ENCODE measurements at regions not wholly inside any gene's neighbourhood (a gene's known extent, or its start where the extent isn't known, plus 50 kb on each side); places are given as distances from the start of the nearest gene placed in this dataset.

GRCh38 chr10:88082806-88083596 is 219.6 kb downstream of the PTEN start (continued):
- TF ChIP-seq ETV6 (conservative IDR thresholded peaks at IDR 0.05 in 1 of 2, IDR thresholded peaks at IDR 0.05 in 1 of 2; ENCODE audit: borderline replicate concordance in 1 of 2, low read depth in 1 of 2) (no peak), TCF12 (IDR thresholded peaks at IDR 0.05; ENCODE audit: low read depth, low read length) (peak; percentile 75), IKZF2 (IDR thresholded peaks at IDR 0.05) (peak in 1 of 2 experiments; percentile 20; a peak in 1 of 4 replicates), BACH1 (IDR thresholded peaks at IDR 0.05; ENCODE audit: borderline replicate concordance) (no peak), IRF5 (IDR thresholded peaks at IDR 0.05; ENCODE audit: borderline replicate concordance) (no peak), FOXK2 (IDR thresholded peaks at IDR 0.05) (no peak), CREM (IDR thresholded peaks at IDR 0.05; ENCODE audit: low read depth) (no peak), BHLHE40 (IDR thresholded peaks at IDR 0.05; ENCODE audit: borderline replicate concordance in 1 of 2, low read depth in 2 of 2, low read length in 1 of 2) (peak in 1 of 2 experiments; percentile 14; a peak in 2 of 4 replicates), SP1 (IDR thresholded peaks at IDR 0.05; ENCODE audit: low read depth, low read length) (no peak), ZNF622 (IDR thresholded peaks at IDR 0.05) (no peak), ZNF687 (IDR thresholded peaks at IDR 0.05) (no peak), POLR2AphosphoS2 (IDR thresholded peaks at IDR 0.05; ENCODE audit: low read depth, low read length) (no peak), FOS (IDR thresholded peaks at IDR 0.05; ENCODE audit: borderline replicate concordance, extremely low read depth, insufficient read length) (no peak), ELK1 (IDR thresholded peaks at IDR 0.05; ENCODE audit: low read depth, low read length) (peak; percentile 77), ZZZ3 (IDR thresholded peaks at IDR 0.05; ENCODE audit: control insufficient read depth, insufficient read length, low read depth) (no peak), CHD1 (IDR thresholded peaks at IDR 0.05; ENCODE audit: low read depth, low read length) (no peak), ZBTB33 (IDR thresholded peaks at IDR 0.05) (no peak), RELA (IDR thresholded peaks at IDR 0.05; ENCODE audit: borderline replicate concordance, partially characterized antibody) (no peak), MEF2B (IDR thresholded peaks at IDR 0.05; ENCODE audit: partially characterized antibody, poor library complexity, severe bottlenecking) (no peak), ZSCAN29 (IDR thresholded peaks at IDR 0.05) (no peak), SUZ12 (IDR thresholded peaks at IDR 0.05; ENCODE audit: unreplicated experiment) (no peak)

Measured in GM12878 (cell line).